ENCODE measurements at regions not wholly inside any gene's neighbourhood (a gene's known extent, or its start where the extent isn't known, plus 50 kb on each side); places are given as distances from the start of the nearest gene placed in this dataset.

DNA sequence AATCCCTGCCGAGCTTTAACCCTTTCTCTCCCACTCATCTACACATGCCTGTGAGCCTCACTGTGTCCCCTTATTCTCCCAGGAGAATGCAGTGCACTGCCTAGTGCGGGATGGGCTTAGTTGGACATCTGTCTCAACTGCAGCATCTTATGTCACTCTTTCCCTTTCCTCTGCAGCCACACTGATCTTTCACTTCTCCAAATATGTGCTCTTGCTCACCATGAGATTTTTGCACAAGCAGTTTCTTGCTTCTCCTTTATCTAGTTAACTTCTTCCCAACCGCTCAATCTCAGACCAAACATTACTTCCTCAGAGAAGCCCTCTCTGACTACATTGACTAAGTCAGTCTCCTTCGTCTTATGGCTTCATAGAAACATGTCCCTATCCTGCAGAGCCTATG, 292.3 kb downstream of the KBTBD8 start:
- DNase-seq: no peak

DNA sequence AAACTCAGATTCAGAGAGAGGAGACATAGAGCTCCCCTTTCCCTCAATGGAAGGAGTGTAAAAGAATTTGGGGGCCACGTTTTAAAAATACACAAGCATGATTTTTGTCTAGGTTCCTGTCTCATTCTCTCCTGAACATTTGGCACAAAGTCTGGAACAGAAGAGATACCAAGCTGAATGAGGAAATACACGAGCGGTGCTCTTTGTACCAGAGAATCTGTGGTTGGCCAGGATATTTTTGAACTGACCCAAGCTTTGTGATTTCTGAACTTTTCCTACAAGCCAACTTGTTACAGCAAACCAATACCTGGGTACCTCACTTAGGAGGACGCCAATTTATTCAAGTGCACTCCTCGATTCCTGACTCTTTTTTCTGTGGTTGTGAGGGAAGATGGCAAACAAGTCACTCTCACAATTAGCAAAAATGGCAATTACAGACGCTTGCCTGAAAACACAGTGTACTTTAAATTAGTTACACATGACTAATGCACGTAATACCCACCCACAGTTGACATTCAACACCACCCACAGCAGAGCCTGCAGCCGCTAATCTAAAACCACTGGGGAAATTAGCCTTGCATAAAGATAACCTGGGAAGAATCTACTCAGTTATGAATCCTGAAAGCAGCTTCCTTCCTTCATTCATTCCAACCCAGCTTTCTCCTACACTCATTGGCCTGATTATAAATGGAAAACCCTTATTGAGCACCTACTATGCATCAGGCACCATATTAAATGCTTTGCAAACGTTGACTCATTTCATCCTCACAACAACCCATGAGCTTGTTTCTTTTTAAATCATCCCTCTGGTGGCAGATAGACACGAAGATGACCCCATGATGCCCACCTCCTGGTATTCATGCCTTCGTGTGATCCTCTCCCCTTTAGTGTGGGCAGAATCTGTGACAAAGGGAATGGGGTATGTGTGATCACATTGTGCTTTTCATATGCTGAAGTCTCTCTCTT, 293.5 kb downstream of the KBTBD8 start:
- no peak for DNase-seq

DNA sequence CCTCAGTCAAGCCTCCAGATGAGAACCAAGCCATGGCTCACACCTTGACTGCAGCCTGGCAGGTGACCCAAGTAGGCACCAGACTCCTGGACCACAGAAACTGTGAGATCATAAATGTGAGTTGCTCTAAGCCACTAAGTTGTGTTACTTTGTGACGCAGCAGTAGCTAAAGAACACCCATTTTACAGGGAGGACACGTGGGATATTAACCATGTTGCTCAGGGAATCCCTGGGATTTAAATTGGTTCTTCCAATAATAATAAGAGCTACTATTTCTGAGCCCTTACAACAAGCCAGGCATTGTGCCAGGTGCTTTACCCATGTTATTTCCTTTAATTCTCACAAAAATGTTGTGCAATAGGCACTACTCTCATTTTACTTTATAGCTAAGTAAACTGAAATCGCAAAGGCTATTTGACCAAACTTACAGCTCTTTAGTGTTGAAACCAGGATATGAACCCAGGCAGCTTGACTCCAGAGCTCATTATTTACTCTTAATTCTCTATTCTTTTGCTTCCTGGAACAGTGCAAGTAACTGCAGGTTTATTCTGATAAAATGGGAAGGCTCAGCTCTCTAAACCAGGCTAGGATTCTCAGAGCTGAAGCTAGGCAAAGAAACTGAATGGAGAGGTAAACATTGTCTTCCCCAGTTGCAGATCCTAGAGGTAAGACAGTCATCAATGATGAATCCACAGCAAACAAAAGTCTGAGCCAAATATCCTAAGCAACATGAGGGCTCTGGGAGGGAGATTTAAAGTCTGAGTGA, 294.4 kb downstream of the KBTBD8 start:
- no peak for DNase-seq

DNA sequence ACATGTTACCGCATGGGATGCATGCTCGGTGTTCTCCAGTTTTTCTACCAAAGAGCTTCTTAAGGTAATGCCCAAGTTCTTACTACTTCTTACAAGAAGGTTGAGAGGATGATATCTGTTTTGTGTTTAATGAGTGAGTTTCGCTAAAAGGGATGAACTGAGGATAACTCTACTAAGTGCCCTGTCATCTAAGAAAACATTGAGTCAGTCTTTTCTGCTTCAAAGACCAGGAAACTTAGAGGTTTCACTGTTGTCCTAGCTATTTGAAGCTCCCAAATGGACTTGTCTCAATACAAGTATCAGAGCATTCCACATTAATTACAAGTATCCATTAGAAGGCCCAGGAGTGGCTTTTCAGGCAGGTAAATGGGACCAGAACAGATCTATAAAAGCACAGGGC, 296.2 kb downstream of the KBTBD8 start:
- DNase-seq: no peak

DNA sequence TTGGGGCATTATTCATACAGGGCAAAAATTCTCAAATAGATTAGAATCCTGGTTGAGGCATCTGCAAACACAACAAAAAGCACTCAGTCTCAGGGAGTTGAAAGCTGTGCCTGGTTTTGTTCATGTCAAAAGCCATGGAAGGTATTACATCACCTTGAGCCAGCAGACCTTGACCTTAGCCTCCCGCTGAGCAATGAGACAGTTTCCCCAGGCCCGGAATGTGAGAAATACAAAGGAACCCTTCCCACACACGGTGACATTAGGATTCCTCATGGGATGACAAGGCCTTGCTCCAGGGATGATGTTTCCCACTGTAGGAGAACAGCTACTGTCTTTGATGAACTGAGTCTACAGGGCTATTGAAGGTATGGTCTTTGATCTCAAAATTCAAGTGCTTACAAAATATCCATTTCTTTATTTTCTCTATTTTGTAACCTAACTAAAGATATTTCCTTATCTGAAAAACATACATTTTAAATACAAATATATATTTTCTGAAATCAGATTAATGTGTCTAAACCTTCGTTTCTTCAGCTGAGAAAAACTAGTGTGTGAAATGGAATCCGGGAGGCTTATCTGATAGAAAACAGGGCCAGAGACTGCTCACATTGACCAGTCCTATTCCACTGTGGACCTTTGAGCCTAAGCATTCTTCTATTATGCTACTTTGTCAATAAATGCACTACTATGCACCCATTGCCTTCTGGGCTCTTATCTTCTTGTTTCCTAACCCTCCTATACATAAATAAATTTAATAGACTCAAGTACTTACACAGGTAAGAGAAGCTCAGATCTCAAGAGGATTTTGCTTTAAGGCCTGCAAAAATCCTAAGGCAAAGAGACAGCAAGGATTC, 298.2 kb downstream of the KBTBD8 start:
- no peak for DNase-seq

DNA sequence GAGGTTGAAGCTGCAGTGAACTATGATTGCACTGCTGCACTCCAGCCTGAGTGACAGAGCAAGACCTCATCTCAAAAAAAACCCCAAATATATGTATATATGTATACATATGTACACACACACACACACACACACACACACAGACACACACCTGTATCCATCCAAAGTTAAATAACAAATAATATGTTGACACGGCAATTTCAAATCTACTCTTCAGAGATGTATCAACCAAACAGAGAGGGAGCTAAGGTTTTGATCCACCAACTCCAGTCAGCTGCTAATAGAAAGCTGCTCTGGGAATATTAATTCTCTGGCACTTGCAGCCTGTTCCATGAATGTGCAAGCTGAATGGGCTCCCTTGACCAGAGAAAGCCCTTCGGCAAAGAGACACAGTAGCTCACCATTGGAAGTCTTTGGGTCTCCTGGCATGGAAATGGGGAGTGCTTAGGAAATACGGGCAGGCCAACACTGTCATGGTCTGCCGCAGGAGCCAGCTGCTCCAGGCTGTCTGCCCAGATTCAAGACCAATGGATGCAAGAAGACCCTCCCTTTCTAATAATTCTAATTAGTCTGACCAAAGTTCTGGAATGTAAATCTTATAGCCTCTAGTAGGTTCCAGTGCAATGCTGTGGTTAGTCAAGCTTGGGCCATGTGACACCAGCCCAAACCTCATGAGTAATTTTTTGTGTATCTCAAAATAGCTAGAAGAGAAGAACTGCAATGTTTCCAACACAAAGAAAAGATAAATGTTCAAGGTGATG, 299.8 kb downstream of the KBTBD8 start:
- DNase-seq: no peak

DNA sequence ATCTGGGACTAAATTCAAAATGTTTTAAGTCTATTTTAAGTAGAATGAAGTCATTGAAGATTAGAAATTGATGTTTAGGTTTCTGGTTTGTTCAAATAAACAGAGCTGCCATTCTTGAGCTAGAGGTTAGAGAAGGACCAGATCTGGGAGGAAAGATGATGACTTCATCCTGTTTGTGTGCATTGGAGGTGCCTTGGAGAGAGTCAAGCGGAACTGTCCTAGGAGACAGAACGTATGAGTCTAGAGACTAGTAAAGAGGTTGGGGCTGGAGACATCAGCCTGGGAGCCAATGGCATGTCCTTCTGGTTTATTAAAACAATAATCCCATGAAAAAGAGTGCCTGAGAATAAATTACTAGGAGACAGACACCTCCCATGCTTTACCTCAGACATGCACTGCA, 303.4 kb downstream of the KBTBD8 start:
- peak; percentile 1 for DNase-seq

DNA sequence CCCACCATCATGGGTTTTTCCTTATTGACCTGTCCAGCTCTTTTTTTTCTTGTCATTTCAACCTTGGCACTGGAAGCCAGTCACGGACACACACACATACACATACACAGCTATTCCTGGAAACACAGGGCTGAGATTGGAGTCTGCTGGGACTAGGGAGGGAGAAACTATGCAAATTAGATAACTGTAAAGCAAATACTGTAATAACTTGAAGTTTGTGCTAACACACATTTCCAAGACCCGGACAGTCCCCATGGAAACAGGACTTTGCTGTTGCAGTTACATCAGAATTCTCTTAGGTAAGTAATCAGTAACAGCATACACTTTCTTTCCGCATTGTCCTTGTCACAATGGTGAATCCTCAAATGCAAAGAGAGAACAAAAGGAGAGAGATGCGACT, 304.4 kb downstream of the KBTBD8 start:
- DNase-seq: no peak

DNA sequence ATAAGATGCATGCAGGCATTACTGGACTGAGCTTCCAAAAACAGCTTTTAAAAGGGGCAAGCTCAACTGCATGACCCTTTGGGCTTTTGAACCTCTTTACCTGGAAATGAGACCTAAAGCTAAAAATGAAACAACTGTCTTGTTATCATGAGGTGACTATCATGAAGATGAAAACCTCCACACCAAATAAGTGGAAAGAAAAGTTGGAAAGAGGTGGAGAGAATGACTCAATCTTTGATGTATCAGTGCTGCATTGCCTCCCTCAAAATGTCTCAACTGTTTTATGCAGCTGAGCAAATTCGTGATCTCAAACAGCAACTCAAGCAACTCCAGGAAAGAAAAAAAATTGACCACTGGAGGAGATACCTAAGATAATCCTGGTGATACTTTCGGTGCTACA, 307.1 kb downstream of the KBTBD8 start:
- no peak for DNase-seq

DNA sequence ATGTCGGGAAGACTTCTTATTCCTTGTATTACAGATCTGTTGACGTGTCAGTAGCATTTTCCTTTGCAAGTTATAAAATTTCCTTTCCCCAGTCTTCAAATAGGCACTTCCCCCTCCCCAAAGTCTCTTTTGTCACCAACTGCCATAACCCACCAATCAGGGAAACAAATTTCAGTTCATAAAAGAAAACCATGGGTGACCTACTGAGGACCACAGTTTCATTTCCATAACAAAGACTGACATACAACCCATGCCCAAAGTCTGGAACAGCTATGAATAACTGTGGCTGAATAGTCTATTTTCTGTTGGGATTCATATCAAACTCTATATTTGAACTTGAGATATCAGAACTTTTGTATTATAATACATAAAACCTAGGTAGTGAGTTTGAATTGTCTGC, 307.8 kb downstream of the KBTBD8 start:
- no peak for DNase-seq

DNA sequence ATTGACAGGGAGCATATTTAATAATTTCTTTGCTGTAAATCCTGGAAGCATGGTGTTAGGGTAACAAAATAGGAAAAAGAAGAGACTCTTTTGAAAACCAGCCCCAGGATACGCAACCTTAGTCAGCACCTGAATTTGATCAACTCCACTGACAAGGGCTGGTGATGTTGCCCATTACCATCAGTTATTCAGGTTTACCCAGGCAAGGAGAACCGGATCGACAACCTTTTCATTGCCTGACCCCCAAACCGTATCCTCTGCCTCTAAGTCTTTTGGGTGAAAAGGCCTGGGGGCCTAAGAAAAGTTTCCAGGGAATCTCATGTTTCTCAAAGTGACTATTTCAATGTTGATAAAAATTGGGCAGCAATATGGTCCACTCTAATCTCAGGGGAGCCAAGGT, 313.3 kb downstream of the KBTBD8 start:
- DNase-seq: no peak

DNA sequence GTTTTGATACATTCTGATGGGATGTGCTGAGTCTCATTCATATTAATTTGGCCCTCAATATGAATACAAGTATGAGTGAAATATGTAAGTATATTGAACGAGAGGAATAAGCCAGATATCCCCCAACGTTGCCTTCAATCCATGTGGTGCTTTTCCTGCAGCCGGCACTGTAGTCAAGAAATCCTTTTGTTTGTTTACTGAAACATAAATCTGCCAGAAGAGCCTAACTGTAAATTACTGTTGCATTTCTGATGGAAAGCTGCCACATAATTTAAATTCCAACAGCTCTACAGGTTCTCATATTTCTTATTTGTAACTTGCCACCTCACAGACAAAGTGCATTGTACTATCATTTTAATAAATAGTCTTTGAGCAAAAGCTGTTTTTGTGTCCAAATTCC, 314.0 kb downstream of the KBTBD8 start:
- no peak for DNase-seq

DNA sequence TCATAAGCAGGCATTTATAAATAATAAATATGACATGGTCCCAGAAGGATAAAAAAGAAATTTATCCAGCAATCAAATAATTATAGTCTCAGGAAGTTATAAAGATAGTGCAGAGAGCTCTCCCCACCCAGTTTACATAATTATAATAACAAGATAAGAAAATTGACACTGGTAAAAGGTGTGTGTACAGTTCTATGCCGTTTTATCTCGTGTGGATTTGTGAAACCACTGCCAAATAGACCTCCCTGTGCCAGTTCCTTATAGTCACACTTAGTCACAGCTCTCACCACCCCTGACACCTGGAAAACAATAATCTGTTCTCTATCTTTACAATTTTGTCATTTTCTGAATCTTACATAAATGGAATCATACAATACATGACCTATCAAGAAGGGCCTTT, 320.1 kb downstream of the KBTBD8 start:
- no peak for DNase-seq

DNA sequence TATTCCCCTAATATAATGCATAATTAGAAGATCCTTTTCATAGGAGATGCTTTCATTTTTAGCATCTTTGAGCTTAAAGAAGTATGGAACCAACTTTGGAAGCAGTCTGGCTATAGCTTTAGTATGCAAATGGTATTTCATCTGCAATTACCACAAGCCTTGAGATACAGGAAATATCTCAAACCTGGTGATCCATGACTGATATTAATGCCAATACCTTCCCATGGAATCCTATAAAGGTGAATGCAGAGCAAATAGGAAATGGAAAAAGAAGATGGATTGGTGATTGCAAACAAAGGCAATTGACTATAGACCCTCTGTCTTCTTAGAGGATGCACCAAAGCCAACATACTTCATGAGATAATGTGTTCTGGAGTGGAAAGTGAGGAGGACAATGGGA, 326.4 kb downstream of the KBTBD8 start:
- no peak for DNase-seq
